H1 (cell line): ENCODE measurements at regions not wholly inside any gene's neighbourhood (a gene's known extent, or its start where the extent isn't known, plus 50 kb on each side); places are given as distances from the start of the nearest gene placed in this dataset.

Experiments used
- BCL11A ChIP-seq, 2 experiments: IDR thresholded peaks; one replicate each; pipeline ENCODE4 v1.6.1; 2011; ENCODE audit warnings: low read depth in 2 of 2, low read length in 2 of 2, mild to moderate bottlenecking in 2 of 2
- CHD7 ChIP-seq: fragments of 300-600 bp; sonication (generic); IDR thresholded peaks from 2 replicates; pipeline ENCODE4 v1.7.1; 2012; ENCODE audit warnings: low read length, moderate library complexity, mild to moderate bottlenecking, inconsistent platforms; ENCODE audit not compliant: insufficient replicate concordance
- FOSL1 ChIP-seq: IDR thresholded peaks from 2 replicates; pipeline ENCODE4 v1.6.1; 2011; ENCODE audit warnings: mild to moderate bottlenecking, low read depth, low read length, moderate library complexity; ENCODE audit not compliant: insufficient read depth

- TF ChIP-seq CHD7 (no peak), FOSL1 (no peak), BCL11A (IDR thresholded peaks at IDR 0.05; ENCODE audit: low read depth in 2 of 2, low read length in 2 of 2) (no peak)
- TF ChIP-seq, all 59 proteins: peak for 0
Measured at GRCh38 chr6:168858926-168859325, 394.7 kb downstream of the THBS2 start (continued).
